ENCODE measurements at regions not wholly inside any gene's neighbourhood (a gene's known extent, or its start where the extent isn't known, plus 50 kb on each side); places are given as distances from the start of the nearest gene placed in this dataset.

- no peak for DNase-seq (ENCODE audit: low read depth, low spot score)
Measured at GRCh38 chr12:124489915-124490583, 77.4 kb downstream of the NCOR2 start.

- DNase-seq (ENCODE audit: low read depth, low spot score) = no peak
Measured at GRCh38 chr12:124489220-124489619, 78.2 kb downstream of the NCOR2 start.

- no peak for DNase-seq (ENCODE audit: low read depth, low spot score)
Measured at GRCh38 chr12:124488520-124488919, 78.9 kb downstream of the NCOR2 start.

GRCh38 chr12:124487834-124488165 is 79.6 kb downstream of the NCOR2 start:
- DNase-seq (ENCODE audit: low read depth, low spot score) = no peak

GRCh38 chr12:124487066-124487833 is 80.2 kb downstream of the NCOR2 start:
- DNase-seq (ENCODE audit: low read depth, low spot score) = no peak

- no peak for DNase-seq (ENCODE audit: low read depth, low spot score)
Measured at GRCh38 chr12:124486346-124486963, 81.0 kb downstream of the NCOR2 start.

GRCh38 chr12:124485371-124485770 is 82.0 kb downstream of the NCOR2 start:
- DNase-seq (ENCODE audit: low read depth, low spot score) = no peak

GRCh38 chr12:124484526-124484953 is 82.9 kb downstream of the NCOR2 start:
- DNase-seq (ENCODE audit: low read depth, low spot score) = no peak

- DNase-seq (ENCODE audit: low read depth, low spot score) = no peak
Measured at GRCh38 chr12:124484067-124484466, 83.3 kb downstream of the NCOR2 start.

- no peak for DNase-seq (ENCODE audit: low read depth, low spot score)
Measured at GRCh38 chr12:124482901-124483799, 84.3 kb downstream of the NCOR2 start.

GRCh38 chr12:124482567-124482893 is 84.9 kb downstream of the NCOR2 start:
- DNase-seq (ENCODE audit: low read depth, low spot score) = no peak

GRCh38 chr12:124481772-124482566 is 85.4 kb downstream of the NCOR2 start:
- DNase-seq (ENCODE audit: low read depth, low spot score) = no peak

- DNase-seq (ENCODE audit: low read depth, low spot score) = no peak
Measured at GRCh38 chr12:124481257-124481750, 86.1 kb downstream of the NCOR2 start.

GRCh38 chr12:124480469-124481256 is 86.7 kb downstream of the NCOR2 start:
- DNase-seq (ENCODE audit: low read depth, low spot score) = no peak

GRCh38 chr12:124479680-124480468 is 87.5 kb downstream of the NCOR2 start:
- no peak for DNase-seq (ENCODE audit: low read depth, low spot score)

GRCh38 chr12:124478985-124479645 is 88.3 kb downstream of the NCOR2 start:
- DNase-seq (ENCODE audit: low read depth, low spot score) = no peak

GRCh38 chr12:124478416-124478815 is 89.0 kb downstream of the NCOR2 start:
- DNase-seq (ENCODE audit: low read depth, low spot score) = no peak

- no peak for DNase-seq (ENCODE audit: low read depth, low spot score)
Measured at GRCh38 chr12:124477107-124477915, 90.1 kb downstream of the NCOR2 start.
